ENCODE measurements at regions not wholly inside any gene's neighbourhood (a gene's known extent, or its start where the extent isn't known, plus 50 kb on each side); places are given as distances from the start of the nearest gene placed in this dataset.
A peak's percentile ranks its signal among the peaks of the same experiment; 100 is the strongest.

DNA sequence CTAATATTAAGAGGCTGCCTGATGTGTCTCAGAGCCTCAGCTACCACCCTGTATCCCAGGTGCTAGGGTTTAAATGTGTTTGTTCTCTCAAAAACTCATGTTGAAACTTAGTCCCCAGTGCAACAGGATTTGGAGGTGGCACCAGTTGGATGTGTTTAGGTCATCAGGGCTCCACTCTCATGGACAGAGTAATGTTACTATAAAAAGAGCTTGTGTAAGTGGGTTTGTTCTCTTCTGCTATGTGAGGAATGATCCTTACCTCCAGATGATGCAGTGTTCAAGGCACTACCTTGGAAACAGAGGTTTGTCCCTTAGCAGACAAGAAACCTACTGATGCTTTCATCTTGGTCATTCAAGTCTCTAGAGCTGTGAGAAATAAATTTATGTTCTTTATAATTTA is 164.9 kb upstream of the EPHA7 start:
- DNase-seq (ENCODE audit: low read depth in 4 of 4, low spot score in 3 of 4): no peak

DNA sequence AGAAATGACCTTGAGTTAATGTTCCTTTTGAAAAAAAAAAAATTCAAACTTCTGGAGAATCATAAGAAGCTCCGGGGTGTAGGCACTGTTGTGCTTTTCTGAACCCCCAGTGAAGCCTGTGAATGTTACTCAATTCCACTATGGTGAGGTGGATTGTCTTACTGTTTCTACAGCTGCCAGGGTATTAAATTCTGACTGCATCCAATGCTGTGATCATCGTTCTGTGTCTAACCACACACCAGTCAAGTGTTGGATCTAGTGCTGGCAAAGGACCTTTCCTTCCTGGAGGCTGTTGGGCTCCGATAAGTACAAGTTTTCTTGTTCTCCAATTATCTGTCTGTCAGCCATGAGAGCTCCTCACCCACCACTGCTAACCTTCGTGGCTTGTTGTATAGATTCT is 162.0 kb upstream of the EPHA7 start:
- DNase-seq (ENCODE audit: low read depth in 4 of 4, low spot score in 3 of 4): peak in 1 of 4 donors; percentile 18

DNA sequence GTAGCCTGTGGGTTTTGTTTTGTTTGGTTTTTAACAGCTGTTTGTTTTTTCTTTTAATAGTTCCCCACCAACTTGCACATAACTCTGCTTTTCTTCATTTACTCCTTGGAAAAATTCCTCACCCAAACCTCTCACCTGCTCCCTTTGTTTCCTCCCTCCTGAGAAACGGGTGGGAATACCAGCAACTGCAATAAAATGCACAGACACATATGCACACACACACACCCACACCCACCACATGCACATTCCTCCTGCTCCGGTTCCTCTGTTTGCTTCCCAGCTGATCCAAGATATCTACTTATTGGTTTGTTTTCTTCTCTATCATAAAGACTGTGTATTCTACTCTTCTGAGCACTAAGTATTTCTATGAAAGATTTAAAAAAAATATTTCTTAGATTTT is 161.1 kb upstream of the EPHA7 start:
- no peak for DNase-seq (ENCODE audit: low read depth in 4 of 4, low spot score in 3 of 4)

DNA sequence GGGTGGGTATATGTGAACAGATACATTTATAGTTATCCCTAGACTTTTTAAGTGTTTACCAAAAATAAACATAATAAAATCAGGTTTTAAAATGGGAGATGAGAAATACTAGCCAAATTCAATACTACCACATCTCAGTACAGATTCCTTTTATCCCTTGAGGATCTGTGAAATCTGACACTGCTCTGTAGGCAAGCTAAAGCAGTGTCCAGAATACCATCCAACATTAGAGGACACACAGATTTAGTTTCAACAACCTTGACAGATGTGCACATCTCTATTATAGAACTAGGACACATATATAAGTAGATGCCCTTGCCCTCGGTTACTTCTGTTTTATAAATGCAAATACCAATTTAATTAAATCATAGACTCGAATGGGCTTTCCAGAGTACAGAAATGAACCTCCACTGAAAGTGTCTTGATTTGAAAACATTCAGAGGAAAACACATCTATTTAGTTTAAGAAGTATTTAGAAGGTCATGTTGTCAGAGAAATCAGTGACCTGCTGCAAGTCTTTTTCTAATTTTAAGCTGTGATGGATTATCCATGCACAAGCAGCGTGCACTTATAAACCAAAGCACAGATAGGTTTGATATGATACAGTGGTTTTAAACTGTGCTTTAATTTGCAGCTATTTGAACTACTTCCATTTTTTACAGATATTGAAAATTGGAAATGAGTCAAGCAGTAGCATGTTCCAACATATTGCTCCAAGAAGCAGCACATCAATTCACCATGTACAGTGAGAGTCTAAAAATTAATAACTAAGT is 156.3 kb upstream of the EPHA7 start:
- DNase-seq (ENCODE audit: low read depth in 4 of 4, low spot score in 3 of 4): no peak

DNA sequence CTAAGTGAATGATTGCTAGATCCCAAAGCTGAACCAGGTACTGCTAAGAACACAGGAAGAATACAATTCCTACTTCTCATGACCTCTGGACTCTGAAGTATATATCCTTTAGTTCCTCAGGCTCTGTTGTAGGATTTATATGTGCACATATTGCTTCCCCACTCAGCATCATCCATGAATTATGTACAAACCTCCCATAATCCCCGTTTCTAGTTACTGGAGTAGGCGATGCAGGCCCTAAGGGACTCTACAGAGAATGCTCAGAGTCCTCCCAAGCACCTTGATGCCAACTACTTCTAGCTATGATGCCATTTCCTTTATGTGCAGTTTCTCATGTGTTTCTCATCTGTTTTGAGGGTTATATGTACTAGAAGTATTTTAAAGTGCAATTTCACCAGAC is 154.9 kb upstream of the EPHA7 start:
- no peak for DNase-seq (ENCODE audit: low read depth in 4 of 4, low spot score in 3 of 4)

DNA sequence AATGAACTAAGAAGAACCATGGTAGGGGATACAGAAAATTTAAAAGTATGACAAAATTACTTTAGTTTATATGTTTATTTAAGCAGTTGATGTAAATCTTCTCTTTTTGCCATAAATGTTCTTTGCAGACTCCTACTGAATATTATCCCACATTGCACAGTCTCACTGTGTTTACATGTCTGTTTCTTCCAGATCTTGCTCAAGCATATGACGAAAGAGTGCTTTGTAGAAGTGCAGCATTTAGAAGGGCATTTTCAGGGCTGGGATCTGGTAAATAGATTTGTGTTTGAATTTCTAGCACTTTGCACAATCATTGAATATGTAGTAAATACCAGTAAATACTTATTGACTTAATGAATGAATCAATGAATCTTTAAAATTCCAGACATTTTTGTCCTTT is 152.0 kb upstream of the EPHA7 start:
- no peak for DNase-seq (ENCODE audit: low read depth in 4 of 4, low spot score in 3 of 4)

DNA sequence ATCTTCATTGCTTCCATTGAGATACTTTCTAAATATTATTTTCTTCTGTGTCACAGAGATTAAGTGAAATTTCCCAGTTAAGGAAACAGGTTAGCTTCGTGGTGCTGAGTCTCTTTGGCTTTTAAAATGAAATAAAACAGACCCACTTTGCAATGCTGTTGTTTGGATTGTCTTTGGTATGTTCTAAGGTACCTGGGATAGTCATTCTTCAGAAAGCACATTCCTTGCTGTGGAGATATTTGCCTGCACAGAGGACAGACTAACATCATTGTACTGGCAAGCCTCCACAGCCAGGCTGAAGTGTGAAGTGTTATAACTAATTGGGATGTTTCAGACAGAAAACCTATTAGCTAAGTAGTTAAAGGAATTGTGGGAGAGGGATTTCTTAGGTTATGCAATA is 148.8 kb upstream of the EPHA7 start:
- DNase-seq (ENCODE audit: low read depth in 4 of 4, low spot score in 3 of 4): no peak

DNA sequence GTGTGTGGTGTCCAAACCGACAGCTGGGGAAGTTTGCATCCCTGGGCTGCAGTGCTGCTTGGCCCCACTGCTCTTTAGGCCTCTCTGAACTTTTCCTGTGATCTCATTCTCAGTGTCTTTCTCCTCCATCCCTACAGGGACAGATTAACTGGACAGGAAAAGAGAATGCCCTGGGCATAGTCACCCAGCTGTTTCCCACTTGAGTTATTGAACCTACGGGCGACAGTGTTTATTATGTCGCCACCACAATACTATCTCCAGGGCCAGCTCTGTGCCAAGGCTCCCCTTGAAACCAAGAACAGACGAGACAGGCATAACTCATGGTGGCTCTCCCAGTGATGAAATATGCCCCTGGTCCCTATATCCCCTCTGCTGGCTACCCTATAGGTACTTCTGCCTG is 147.8 kb upstream of the EPHA7 start:
- DNase-seq (ENCODE audit: low read depth in 4 of 4, low spot score in 3 of 4): no peak

DNA sequence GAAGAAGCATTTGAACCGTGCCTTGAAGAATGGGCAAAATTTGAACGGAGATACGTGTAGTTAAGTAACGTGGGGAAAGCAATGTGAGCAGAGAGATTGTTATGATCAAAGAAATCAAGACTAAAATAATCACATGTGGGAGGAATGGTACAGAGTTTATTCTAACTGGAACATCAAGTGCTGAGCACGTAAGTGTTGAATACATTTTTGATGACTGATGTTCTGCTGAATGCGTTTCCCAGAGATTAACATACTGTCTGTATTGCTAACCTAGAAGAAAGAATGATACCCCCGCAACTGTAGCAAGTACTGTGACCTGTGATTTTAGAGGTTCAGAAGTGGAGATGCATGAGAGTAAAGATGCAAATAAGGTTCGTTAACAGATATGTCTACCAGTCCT is 146.9 kb upstream of the EPHA7 start:
- no peak for DNase-seq (ENCODE audit: low read depth in 4 of 4, low spot score in 3 of 4)

DNA sequence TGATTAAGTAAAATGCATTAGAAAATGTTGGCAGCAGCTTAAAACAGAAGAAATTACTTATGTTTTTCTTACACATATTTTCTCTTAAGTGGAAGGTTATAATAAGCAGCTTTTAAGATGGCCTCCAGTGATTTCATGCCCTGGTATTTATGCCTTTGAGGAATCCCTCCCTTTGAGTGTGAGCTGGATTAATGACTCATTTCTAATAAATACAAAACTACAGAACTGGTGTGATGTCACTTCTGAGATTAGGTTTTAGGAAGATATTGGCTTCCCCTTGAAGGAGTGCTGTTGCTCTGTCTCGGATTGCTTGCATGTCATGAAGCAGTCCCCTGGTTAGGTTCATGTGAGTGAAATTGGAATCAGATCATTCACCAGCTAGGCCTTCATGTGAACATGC is 143.2 kb upstream of the EPHA7 start:
- no peak for DNase-seq (ENCODE audit: low read depth in 4 of 4, low spot score in 3 of 4)

DNA sequence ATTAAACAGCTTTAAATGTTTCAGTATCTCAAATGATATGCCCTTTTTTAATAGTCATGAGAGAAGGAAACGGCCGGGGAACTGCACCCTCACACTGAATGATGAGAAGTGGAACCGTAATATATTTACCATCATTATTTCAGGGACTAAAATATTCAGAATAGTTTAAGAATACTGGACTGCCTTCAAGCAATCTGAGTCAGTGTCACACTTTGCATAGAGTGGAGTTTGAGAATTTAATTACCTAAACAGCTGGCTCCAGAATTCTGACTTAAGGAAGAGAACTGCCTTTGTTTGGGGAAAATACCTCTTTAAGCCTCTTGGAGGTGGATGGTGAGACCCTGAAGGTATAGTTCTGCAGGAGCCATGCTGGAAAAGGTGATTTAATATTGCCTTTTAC is 135.9 kb upstream of the EPHA7 start:
- DNase-seq (ENCODE audit: low read depth in 4 of 4, low spot score in 3 of 4): no peak

DNA sequence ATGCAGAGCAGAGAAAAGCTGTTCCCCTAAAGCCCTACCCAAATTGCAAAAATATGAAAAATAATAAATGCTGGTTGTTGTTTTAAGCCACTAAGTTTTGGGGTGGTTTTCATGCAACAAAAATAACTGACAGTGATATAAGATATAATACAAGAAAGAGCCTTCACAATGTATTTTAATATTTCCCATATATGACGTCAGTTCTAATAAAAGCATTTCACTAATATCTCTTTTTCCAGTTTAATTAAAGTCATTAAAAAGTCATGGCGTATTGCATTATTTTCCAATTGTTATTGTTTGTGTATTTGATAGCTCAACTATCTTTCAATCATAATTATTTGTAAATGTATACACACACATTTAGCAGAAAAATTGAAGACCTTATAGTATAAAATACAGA is 134.7 kb upstream of the EPHA7 start:
- no peak for DNase-seq (ENCODE audit: low read depth in 4 of 4, low spot score in 3 of 4)

DNA sequence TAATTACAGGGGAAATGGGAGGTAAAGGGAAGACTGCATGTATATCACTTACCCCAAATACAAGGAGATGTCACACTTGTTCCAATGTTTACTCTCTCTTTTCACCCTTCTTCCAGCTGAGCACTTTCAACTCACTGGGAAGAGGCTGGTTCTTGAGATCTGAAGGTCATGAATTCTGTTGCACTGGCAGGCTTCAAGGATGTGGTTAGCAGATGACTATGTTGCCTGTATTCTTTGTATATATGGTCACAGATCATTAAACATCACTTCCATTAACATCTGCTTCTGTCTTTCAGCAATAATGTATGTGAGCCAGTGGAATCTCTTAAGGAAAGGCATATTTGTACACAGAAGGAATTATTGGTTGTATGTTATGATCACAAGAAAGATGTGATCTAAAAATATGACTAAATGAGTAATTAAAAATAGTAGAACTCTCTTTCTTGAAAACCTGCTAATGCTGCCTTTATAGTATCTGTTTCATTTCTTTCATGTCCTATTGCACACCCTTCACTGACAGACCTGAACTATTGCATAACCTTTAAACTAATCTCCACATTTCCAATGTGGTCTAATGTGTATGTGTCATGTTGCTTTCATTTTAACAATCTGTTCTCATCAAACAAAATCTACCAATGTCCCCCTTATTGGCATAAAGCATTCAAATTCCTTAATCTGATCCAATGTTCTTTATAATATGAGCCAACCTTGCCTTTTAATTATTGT is 131.4 kb upstream of the EPHA7 start:
- DNase-seq (ENCODE audit: low read depth in 4 of 4, low spot score in 3 of 4): no peak

DNA sequence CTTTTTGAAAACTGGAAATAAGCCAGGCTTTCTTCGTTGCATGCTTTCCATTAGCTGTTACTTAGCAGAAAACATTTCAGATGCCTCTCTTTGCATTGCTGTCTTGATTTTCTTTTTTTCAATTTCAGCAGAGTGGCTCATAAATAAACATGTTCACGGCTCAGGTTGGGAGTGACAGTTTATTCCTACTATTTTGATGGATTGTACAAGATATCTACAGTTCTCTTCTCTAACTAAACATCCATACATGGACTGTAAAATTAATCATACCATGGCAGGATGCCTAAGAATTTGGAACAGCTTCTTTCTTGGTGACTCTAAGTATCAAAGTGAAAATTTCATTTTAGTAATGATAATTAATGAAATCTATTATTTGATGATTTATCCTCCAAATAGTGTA is 130.5 kb upstream of the EPHA7 start:
- DNase-seq (ENCODE audit: low read depth in 4 of 4, low spot score in 3 of 4): no peak

DNA sequence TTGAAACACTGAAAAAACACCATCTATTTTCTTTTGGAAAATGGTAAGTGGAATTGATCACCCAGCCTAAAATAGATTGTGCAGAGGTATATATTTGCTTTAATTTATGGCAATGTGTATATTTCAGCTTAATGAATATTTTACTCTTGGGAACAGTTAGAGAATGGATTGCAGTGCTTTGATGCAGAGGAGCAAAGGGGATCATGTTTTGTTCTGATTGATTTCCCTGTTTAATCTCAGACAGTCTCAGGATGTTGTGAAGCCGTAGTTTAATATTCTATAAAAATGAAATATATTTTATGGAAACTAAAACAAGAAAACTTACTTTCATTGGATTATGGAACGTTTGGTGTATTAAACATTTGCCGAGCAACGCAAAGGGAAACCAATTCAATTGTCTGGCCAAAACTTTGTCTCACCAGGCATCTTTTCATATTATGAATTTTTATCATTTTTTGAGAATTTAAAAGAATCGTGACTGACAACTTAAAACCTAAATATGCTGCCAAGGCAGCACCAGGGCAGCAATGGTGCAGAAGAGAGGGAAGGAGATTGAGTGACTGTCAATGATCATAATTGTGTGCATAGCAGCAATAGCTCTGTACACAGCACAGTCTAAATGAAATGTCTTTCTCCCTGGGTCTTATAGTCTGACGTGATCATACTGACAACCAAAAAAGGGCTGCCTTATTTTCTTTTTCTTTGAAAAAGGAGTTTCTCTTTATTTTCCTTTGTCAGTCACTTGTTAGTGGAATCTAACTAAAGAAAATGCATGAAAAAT is 105.5 kb upstream of the EPHA7 start:
- DNase-seq (ENCODE audit: low read depth in 4 of 4, low spot score in 3 of 4): no peak

DNA sequence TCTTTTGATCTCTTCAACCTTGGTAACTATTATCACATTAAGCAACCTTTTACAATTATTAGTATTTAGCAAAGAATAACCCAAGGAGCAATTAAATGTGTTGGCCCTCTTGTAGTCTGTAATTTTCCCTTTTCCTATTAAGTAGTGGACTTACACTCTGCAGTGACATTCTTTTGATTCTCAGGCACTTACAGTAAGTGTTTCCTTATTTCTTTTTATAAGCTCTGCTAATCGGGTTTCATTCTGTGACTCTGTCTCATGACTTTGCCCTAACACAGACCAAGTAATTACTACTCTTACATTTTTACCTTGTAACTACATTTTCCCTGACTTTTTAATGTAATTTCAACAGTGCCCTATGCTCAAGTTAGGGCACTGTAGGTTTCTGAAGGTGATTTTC is 104.0 kb upstream of the EPHA7 start:
- no peak for DNase-seq (ENCODE audit: low read depth in 4 of 4, low spot score in 3 of 4)

DNA sequence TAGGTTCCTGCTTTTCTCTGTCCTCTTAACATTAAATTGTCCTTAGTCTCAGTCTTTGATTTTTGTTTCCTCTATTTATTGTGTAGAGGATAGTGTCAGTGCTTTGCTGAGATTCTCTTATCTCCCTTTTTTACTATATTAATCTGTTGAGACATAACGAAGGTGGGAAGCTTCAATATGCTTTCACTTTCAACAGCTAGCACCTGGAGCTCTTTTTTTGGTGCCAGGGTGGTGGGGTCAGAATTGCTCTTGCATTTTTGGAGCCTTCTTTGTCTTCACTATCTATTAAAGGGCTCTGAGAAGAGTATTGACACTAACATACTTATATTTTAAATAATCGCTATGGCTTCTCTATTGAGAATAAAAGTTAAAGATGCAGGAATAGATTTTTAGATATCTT is 97.1 kb upstream of the EPHA7 start:
- DNase-seq (ENCODE audit: low read depth in 4 of 4, low spot score in 3 of 4): no peak

DNA sequence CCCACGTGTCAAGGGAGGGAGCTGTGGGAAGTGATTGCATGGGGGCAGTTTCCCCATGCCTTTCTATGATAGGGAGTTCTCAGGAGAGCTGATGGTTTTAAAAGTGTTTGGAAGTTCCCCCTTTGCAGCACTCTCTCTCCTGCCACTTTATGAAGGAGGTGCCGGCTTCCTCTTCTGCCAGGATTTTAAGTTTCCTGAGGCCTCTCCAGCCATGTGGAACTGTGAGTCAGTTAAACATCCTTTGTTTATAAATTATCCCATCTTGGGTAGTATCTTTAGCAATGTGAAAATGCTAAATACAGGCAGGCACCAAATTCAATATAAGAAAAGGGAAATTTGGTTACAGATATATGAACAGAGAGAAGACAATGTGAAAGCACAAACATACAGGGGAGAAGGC is 96.4 kb upstream of the EPHA7 start:
- DNase-seq (ENCODE audit: low read depth in 4 of 4, low spot score in 3 of 4): no peak

DNA sequence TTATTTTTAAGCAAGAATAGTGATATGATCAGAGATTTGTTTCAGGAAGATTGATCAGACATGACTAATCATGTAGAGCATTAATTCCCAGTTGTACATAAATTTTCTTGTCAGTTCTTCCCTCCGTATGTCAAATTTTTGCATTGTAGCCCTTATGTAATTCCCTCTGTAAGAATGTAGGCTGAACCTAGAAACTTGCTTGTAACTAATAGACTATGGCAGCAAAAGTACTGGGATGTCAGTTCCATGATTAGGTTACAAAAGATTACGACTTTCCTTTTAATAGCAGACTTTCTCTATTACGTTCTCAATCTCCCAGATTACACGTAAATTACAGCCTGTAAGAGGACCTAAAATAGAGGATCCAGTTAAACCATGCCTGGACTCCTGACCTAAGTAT is 79.4 kb upstream of the EPHA7 start:
- DNase-seq (ENCODE audit: low read depth in 4 of 4, low spot score in 3 of 4): no peak

DNA sequence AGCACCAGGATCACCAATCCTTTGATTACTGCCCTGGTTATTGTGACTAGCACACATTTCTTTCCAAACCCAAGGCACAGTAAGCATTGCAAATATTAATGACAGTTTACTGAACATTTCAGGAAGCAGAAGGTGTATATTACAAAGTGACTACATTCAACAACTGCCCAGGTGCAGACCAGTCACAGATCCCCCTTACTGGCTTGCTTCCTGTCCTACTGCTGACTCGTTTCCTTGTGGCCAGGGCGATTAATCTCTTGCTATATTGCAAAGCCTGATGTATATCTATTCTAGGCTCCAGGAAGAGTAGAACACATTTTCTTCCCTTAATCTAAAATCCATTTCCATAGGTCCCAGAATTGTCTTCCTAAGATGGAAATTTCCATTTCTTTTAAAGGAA is 77.2 kb upstream of the EPHA7 start:
- DNase-seq (ENCODE audit: low read depth in 4 of 4, low spot score in 3 of 4): no peak

DNA sequence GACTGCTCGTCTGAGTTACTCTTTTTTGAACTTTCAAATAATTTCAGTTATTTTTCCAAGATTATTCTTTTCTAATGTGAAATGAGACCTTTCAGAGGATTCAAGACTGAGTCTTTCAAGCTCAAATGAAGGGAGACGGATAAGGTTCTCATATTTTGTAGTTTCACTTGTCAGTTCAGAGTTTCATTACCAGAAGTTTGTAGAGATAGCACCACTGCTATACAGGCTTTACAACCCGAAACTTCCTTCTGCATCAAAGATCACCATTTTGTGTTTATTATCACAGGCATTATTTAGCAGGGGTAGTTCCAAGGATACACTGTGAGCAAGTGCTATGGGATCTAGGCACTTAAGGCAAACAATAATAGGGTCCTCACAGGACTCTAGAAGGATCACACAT is 74.7 kb upstream of the EPHA7 start:
- DNase-seq (ENCODE audit: low read depth in 4 of 4, low spot score in 3 of 4): no peak

DNA sequence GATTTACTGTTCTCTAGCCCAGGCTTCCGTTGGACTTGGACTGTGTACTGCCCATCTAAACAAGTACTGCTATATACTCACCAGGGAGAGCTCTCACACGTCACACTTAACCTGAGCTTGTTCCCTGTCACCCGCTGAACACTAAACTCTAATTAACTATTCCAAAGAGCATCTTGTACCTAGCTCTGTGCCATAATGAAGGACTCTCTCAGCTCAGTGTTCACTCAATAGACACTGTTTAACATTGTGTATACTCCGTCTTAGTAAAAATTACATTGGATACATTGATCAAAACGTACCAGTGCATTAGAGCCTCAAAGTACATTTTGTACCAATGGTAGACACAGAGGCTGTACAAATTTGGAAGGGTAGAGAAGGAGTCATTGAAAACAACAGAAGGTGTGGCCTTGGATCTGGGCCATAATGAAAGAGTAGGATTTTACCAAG is 55.4 kb upstream of the EPHA7 start:
- DNase-seq (ENCODE audit: low read depth in 4 of 4, low spot score in 3 of 4): no peak
